Activated B cell treated with CpG ODN at 0.5 μM for 24 hours (primary cell): ENCODE measurements at regions not wholly inside any gene's neighbourhood (a gene's known extent, or its start where the extent isn't known, plus 50 kb on each side); places are given as distances from the start of the nearest gene placed in this dataset.

Experiments used
- ATAC-seq: fragments of 200-7000 bp; cut with Tn5 transposase; one replicate; pipeline ENCODE4 v1.10.0; 2021; ENCODE audit warnings: low read depth, mild to moderate bottlenecking, moderate library complexity
- CTCF ChIA-PET: fragments of 350-600 bp; sonication (Branson Sonifier 250); formaldehyde crosslinking; loops from one replicate; lab custom pipeline; 2021; ENCODE audit warnings: antibody characterized with exemption; lab: Charles Lee
- POLR2A ChIA-PET: fragments of 350-600 bp; sonication (Branson Sonifier 250); formaldehyde crosslinking; loops from one replicate; lab custom pipeline; 2021; ENCODE audit warnings: antibody characterized with exemption; lab: Charles Lee
- DNase-seq: peaks from one replicate; pipeline ENCODE4 v3.0.0; 2022
- H3K27ac Mint-ChIP-seq: one replicate; pipeline ENCODE4 v1.8.0; 2020; ENCODE audit warnings: mixed read lengths
- H3K27me3 Mint-ChIP-seq: one replicate; pipeline ENCODE4 v1.8.0; 2021; ENCODE audit warnings: mixed read lengths
- H3K36me3 Mint-ChIP-seq: one replicate; pipeline ENCODE4 v1.8.0; 2021; ENCODE audit warnings: low read depth, mixed read lengths
- H3K4me1 Mint-ChIP-seq: one replicate; pipeline ENCODE4 v1.8.0; 2021; ENCODE audit warnings: mixed read lengths
- H3K4me3 Mint-ChIP-seq: one replicate; pipeline ENCODE4 v1.8.0; 2020; ENCODE audit warnings: mild to moderate bottlenecking, mixed read lengths
- H3K9me3 Mint-ChIP-seq: one replicate; pipeline ENCODE4 v1.8.0; 2020; ENCODE audit warnings: mixed read lengths
- CTCF ChIP-seq: fragments of 200-600 bp; IDR thresholded peaks from one replicate; pipeline ENCODE4 v1.8.0; 2022; ENCODE audit warnings: antibody characterized with exemption, mild to moderate bottlenecking
- intact Hi-C: fragments of 100-400 bp; cut with micrococcal nuclease; formaldehyde crosslinking; loops from one replicate; pipeline ENCODE4 v1.15.1; 2024

DNA sequence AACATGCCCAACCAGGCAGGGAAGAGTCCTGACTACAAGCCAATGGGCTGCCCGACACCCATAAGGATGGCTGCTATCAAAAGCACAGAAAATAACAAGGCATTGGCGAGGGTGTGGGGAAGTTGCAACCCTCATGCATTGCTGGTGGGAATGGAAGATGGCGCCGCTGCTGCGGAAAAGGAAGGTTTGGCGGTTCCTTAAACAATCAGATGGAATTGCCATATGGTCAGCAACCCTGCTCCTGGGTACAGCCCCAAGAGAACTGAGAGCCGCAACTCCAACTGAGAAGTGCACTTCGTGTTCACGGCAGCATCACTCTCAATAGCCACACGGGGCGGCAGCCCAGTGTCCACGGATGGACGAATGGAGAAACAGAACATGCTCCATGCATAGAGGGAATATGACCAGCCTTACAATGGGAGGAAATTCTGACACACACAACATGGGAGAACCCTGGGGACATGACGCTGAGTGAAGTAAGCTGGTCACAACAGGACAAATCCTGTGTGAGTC lies 193.3 kb downstream of the RBFOX3 start:
- ChIA-PET CTCF (no interaction called here), POLR2A (no interaction called here)
- Mint-ChIP-seq H3K27ac (no peak overlapping the region), H3K36me3 (no peaks in the 10 kb centered on the region), H3K4me3 (no peak overlapping the region), H3K9me3 (no peaks in the 10 kb centered on the region), H3K4me1 (no peaks in the 10 kb centered on the region), H3K27me3 (peaks cover 7% of the 10 kb centered on the region)
- intact Hi-C loops: no loop called here
- DNase-seq (no peak), ATAC-seq (no peak)
- no peak for TF ChIP-seq CTCF

DNA sequence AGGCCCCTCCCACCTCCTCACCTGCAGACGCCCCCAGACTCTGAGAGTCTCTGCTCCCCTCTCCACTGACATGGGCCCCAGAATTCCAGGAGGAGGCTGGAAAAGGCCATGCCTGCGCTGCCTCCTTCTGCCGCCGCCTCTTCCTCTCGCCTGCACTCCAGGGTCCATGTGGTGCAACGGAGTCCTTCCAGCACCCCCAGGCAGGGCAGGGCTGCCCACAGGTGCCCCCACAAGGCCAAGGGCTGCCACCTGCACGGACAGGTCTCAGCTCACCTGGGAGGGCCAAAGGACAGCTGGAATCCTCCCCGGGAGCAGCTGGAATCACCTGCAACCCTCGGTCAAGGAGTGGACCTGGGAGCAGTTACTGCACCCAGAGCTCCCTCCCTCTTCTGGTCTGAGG lies 194.9 kb downstream of the RBFOX3 start:
- H3K27me3 Mint-ChIP-seq: peaks cover 7% of the 10 kb centered on the region
- ChIA-PET CTCF (interaction anchor here (0.7 to 1.2 kb wide), 2 partner anchors 15 to 328 kb away, joined by 3 to 4 read pairs; no protein-coding TSS in a partner anchor), POLR2A (no interaction called here)
- DNase-seq: no peak
- H3K4me1 Mint-ChIP-seq: no peaks in the 10 kb centered on the region
- TF ChIP-seq CTCF: no peak
- no peak overlapping the region for H3K4me3 Mint-ChIP-seq
- no peak for ATAC-seq
- H3K36me3 Mint-ChIP-seq: no peaks in the 10 kb centered on the region
- H3K9me3 Mint-ChIP-seq: no peaks in the 10 kb centered on the region
- H3K27ac Mint-ChIP-seq: no peak overlapping the region
- intact Hi-C loops: no loop called here

DNA sequence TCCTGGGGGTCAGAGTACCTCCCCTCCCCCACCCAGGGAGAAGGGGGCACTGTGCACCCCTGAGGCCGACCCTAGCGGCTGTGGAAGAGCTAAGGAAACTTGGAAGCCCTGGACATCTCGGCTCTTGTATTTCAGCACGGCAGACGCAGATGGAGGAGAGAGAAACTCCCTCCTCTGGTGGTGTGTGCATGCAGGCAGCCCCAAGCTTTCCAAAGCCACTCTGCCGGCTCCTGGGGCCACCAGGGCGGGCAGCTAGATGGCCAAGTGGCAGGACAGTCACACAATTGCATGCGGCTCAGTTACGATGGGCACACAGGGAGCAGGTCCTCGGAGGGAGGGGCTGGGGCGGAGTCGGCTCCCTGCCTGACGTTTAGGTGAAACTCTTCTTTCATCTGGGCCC lies 195.5 kb downstream of the RBFOX3 start:
- H3K27me3 Mint-ChIP-seq: peaks cover 7% of the 10 kb centered on the region
- intact Hi-C loops: no loop called here
- POLR2A ChIA-PET: no interaction called here
- H3K36me3 Mint-ChIP-seq: no peaks in the 10 kb centered on the region
- CTCF ChIA-PET: interaction anchor here (0.7 to 1.2 kb wide), 2 partner anchors 15 to 328 kb away, joined by 3 to 4 read pairs; no protein-coding TSS in a partner anchor
- TF ChIP-seq CTCF: no peak
- no peaks in the 10 kb centered on the region for H3K9me3 Mint-ChIP-seq
- DNase-seq: no peak
- ATAC-seq: no peak
- no peak overlapping the region for H3K27ac Mint-ChIP-seq
- H3K4me3 Mint-ChIP-seq: no peak overlapping the region
- no peaks in the 10 kb centered on the region for H3K4me1 Mint-ChIP-seq

- Mint-ChIP-seq H3K9me3 (no peaks in the 10 kb centered on the region), H3K4me1 (no peaks in the 10 kb centered on the region), H3K36me3 (no peaks in the 10 kb centered on the region), H3K27me3 (peaks cover 7% of the 10 kb centered on the region), H3K4me3 (no peak overlapping the region), H3K27ac (no peak overlapping the region)
- TF ChIP-seq CTCF: no peak
- intact Hi-C loops: no loop called here
- no peak for DNase-seq
- POLR2A ChIA-PET: no interaction called here
- CTCF ChIA-PET: interaction anchor here (1.2 kb wide), 1 partner anchor 14 kb away, joined by 4 read pairs; no protein-coding TSS in a partner anchor
- ATAC-seq: no peak
Observed at GRCh38 chr17:79414793-79415211, 196.0 kb downstream of the RBFOX3 start.

DNA sequence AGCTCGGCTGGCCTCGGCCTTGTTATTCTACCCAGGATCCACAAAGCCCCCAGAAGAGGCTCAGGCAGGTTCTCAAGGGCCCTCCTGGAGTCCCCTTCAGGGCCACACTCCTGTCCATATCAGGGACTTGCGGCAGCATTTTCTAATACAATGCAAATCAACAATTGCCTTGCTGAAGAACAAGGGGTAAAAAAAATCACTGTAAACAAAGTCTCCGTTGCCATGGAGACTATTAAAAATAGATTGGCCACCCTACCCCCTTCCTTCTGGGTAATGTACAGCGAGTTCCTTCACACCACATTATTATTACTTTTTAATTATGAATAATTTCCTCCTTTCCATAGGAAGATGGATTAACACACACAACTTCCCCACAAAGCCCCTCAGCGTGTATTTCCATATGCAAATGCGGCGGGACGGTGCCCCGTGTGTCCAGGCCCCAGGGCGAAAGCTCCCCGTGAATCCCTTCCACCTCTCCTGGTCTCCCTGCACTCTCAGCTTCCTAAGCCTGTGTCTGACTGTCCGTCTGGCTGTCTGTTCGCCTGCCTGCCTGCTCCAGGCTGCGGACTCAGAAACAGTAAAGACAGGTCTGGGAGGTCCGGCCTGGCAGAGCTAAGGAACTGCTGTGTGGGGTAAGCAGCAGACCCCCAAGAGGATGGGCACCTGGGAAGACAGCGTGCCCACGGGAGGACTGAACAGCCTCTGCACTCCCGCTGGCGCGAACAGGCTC lies 196.6 kb downstream of the RBFOX3 start:
- no peak for DNase-seq
- Mint-ChIP-seq H3K27ac (no peak overlapping the region), H3K36me3 (no peaks in the 10 kb centered on the region), H3K27me3 (peaks cover 7% of the 10 kb centered on the region), H3K9me3 (no peaks in the 10 kb centered on the region), H3K4me1 (no peaks in the 10 kb centered on the region), H3K4me3 (no peak overlapping the region)
- intact Hi-C loops: no loop called here
- POLR2A ChIA-PET: no interaction called here
- CTCF ChIA-PET: no interaction called here
- no peak for TF ChIP-seq CTCF
- no peak for ATAC-seq
